Omental fat pad (tissue), 3 donors: ENCODE measurements at regions not wholly inside any gene's neighbourhood (a gene's known extent, or its start where the extent isn't known, plus 50 kb on each side); places are given as distances from the start of the nearest gene placed in this dataset.

Source experiments
- ATAC-seq: fragments of 150-250 bp; one replicate; pipeline ENCODE4 v1.9.1; 2016; ENCODE audit warnings: mild to moderate bottlenecking, moderate library complexity; ENCODE audit not compliant: low FRiP score
- DNase-seq: peaks from one replicate; pipeline ENCODE4 v3.0.0-alpha.2; 2019; ENCODE audit warnings: low spot score
- TF ChIP-seq, protein P1 (sequence below), 3 donors: fragments of 450-650 bp; IDR thresholded peaks; one replicate each; pipeline ENCODE4 v1.5.1; 2016 to 2017; ENCODE audit warnings: antibody characterized with exemption in 3 of 3, mild to moderate bottlenecking in 3 of 3, moderate library complexity in 2 of 3

DNA sequence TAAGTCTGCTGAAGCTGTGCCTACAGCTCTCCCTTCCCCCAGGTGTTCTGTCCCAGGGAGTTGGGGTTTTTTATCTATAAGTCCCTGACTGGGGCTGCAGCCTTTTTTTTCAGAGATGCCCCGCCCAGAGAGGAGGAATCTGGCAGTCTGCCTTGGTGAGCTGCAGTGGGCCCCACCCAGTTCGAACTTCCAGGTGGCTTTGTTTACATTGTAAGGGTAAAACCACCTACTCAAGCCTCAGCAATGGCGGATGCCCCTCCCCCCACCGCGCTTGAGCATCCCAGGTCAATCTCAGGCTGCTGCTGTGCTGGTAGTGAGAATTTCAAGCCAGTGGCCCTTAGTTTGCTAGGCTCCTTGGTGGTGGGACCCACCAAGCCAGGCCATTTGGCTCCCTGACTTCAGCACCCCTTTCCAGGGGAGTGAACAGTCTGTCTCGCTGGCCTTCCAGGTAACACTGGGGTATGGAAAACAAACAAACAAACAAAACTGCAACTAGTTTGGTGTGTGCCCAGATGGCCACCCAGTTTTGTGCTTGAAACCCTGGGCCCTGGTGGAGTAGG, 189.4 kb downstream of the MFSD1 start:
- TF ChIP-seq, protein P1, sequence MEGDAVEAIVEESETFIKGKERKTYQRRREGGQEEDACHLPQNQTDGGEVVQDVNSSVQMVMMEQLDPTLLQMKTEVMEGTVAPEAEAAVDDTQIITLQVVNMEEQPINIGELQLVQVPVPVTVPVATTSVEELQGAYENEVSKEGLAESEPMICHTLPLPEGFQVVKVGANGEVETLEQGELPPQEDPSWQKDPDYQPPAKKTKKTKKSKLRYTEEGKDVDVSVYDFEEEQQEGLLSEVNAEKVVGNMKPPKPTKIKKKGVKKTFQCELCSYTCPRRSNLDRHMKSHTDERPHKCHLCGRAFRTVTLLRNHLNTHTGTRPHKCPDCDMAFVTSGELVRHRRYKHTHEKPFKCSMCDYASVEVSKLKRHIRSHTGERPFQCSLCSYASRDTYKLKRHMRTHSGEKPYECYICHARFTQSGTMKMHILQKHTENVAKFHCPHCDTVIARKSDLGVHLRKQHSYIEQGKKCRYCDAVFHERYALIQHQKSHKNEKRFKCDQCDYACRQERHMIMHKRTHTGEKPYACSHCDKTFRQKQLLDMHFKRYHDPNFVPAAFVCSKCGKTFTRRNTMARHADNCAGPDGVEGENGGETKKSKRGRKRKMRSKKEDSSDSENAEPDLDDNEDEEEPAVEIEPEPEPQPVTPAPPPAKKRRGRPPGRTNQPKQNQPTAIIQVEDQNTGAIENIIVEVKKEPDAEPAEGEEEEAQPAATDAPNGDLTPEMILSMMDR (IDR thresholded peaks at IDR 0.05) = no peak
- DNase-seq (no peak), ATAC-seq (no peak)

DNA sequence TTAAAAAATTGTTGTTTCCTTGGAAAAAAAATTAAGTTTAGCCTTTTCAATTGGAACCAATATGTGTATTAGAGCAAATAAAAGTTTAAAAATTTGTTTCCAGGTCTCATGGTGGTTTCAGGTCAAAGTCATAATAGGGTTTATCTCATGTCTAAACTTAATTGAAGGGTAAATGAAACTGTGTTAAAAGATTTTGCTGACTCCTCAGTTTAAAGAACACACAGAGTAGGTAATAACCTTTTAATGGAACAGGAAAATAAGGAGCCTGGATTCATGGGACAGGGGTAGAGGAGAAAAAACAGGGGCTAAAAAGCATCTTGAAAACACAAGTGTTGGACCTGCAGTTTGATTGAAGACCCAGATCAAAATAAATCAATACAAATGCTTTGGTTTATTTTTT, 190.6 kb downstream of the MFSD1 start:
- ATAC-seq = no peak
- no peak for DNase-seq
- TF ChIP-seq, protein P1 (IDR thresholded peaks at IDR 0.05) = no peak

DNA sequence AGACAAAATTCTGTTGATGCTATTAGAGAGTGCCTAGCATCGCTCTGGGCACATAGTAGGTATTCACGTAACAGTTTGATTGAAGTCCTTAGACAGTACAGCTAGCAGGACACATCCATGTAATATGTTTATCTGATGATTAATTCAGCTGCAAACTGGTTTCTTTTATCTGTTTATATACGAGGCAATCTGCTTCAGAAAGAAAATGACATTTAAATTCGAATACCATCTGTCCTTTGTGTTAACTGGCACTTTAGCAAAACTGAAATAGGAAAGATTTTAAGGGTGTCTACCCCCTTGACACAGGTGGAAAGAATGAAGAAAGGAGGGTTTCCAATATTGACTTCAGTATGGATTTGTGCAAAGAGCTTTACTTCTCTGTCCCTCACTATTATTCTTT, 192.5 kb downstream of the MFSD1 start:
- no peak for DNase-seq
- TF ChIP-seq, protein P1 (IDR thresholded peaks at IDR 0.05) = no peak
- no peak for ATAC-seq

DNA sequence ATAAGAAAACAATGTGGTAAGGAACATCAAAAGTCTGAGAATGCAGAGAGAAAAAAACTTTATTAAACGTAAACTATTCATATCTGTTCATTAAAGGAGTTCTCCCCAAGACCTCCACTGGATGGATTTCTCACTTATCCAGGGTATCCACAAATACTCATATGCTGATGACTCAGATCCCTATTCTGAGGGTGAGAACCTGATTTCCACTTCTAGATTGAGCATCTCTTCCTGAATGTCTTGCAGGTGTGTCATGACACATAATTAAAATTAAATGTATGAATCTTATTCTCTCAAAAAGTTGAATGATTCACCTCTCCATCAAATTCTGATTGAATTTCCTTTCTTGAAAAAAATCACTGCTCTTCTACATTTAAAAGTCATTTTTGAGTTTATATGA, 199.9 kb downstream of the MFSD1 start:
- no peak for DNase-seq
- ATAC-seq = no peak
- TF ChIP-seq, protein P1 (IDR thresholded peaks at IDR 0.05) = no peak

DNA sequence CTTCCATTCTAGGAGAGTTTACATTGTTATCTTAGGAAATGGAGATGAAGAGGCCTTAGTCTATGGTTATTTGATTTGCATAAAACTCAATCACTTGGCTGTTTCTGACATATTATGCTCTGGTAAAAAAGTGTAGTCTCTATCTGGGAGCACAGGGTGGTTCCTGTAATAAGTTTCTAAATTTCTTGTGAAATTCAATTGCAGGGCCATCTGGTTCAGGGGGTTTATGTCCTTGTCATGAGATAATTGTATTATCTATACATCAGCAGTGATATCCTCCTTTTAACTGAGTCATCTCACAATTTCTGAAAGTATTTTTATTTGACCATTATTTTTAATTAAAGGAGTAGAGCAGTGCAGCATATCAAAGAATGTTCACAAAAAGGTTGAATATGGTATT, 203.3 kb downstream of the MFSD1 start:
- TF ChIP-seq, protein P1 (IDR thresholded peaks at IDR 0.05) = no peak
- no peak for ATAC-seq

DNA sequence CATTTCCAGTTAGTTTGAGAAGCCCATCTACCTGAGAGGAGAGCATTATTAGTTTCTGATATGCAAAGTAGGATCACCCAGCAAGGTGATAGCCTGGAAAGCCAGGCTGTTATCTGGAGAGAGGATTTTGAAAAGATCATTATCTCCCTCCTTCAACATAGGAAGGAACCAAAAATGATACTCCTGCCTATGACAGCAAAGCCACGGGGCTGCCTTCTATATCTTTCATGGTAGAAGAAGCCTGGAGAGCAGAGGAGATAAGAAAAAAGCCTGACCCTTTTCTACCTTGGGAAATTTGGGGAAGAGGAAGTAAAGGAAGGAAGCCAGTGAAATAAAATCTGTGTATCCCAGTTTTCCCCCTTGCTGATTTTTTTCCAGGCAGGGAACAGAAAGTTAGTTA, 205.5 kb downstream of the MFSD1 start:
- ATAC-seq = no peak
- TF ChIP-seq, protein P1 (IDR thresholded peaks at IDR 0.05) = no peak

More for the DNA sequence above, 203.3 kb downstream of the MFSD1 start:
- no peak for DNase-seq

DNA sequence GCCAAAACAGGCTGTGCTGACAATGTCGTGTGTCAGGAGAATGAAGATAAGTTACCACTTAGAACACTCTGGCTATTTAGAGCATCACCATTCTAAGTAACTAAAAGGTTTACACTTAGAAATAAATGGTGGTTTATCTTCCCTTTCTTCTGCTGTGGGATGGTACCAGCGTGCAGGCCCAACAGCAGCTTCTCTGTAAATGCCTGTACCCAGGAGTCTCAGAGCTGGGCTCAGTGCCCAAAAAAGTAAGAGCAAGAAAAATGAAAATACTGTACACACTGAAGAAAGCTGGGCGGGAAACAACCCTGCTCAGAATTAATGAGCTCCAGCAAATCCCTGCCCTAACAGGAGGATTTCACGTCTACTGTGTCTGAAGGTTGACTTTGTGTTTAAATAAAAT, 206.5 kb downstream of the MFSD1 start:
- ATAC-seq (no peak), DNase-seq (no peak)
- TF ChIP-seq, protein P1 (IDR thresholded peaks at IDR 0.05) = no peak

More for the DNA sequence above, 205.5 kb downstream of the MFSD1 start:
- DNase-seq = no peak
